GM21381 (cell line): ENCODE measurements at regions not wholly inside any gene's neighbourhood (a gene's known extent, or its start where the extent isn't known, plus 50 kb on each side); places are given as distances from the start of the nearest gene placed in this dataset.
"Not testable (repeated sequence)": the region's sequence is repeated elsewhere in the genome, so short reads cannot be mapped to it uniquely, and the experiment has no call there.

ENCODE experiments used
- ATAC-seq: cut with Tn5 transposase; IDR thresholded peaks from one replicate; pipeline ENCODE4 v1.9.1; 2021; ENCODE audit warnings: mild to moderate bottlenecking, moderate library complexity; ENCODE audit not compliant: unreplicated experiment

DNA sequence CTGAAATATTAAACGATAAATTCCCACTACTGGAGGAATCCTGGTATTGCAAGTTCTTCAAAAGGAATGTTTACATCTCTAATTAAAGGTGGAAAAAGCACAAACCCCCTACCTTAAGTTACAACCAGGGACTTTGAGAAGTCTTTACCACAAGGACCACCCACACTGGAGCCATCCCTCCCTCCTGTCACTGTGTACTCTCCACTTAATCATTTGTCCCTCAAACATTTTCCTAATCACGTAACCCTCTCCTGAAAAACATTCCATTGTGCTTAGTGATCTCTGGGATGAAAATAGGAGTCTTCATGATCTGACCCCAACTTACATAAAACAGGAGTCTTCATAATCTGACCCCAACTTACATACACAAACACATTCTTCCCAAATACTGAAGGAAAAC lies 85.7 kb downstream of the SUCLG1 start:
- ATAC-seq = no peak

DNA sequence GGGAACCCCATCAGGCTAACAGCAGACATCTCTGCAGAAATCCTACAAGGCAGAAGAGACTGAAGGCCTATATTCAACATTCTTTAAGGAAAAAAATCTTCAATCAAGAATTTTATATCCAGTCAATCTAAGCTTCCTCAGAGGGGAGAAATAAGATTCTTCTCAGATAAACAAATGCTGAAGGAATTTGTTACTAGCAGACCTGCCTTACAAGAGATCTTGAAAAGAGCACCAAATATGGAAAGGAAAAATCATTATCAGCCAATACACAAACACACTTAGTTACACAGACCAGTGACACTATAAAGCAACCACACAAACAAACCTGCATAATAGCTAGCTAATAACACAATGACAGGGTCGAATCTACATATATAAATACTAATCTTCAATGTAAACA lies 96.5 kb downstream of the SUCLG1 start:
- no peak for ATAC-seq

- no peak for ATAC-seq
Measured at GRCh38 chr2:84338069-84338468, 121.0 kb downstream of the SUCLG1 start.

- no peak for ATAC-seq
Measured at GRCh38 chr2:84327645-84328249, 131.3 kb downstream of the SUCLG1 start.

DNA sequence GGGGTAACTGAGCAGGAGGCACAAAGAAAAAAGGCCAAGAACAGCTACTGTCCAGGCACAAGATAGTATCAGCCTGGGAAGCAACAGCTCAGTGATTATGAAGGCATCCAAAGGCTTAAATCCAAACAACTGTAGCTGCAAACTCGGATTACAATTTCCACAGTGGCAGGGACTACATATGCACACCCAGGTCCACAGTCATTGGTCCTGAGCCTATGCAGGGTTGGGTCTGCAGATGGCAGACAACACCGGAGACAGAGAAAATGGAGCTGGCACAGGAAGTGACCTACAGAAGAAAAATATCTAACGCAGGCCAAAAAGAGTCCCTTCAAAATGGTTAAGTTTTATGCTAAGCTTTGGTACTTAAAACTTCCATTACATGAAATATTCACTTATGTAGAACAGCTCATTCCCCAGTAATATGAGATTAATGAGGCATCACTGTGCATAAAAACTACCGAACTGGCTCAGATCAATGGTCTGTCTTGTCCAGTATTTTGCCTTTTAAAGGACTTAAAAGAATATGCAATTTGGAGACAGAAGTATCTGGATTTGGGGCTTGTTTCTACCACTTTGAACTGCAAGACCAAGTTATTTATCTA lies 132.1 kb downstream of the SUCLG1 start:
- no peak for ATAC-seq

DNA sequence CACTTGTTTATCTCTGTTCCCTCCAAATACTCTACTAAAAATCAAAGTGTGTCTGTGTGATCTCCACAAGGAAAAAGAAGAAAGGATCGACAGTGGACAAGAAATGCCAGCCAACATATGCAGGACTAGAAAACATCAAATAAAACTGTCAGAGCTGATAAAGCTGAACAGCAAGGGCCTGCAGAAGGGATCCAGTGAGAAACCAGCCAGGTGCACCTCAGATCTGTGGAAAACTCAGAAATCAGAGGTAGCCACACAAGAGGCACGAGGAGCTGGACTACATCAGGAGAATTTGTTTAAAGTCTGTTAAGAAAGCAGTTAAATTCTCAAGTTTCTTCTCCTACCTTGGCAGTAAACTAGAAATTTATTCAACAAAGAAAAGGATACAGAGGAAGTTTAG lies 135.2 kb downstream of the SUCLG1 start:
- ATAC-seq = no peak

- ATAC-seq = no peak
Measured at GRCh38 chr2:84320940-84321339, 138.1 kb downstream of the SUCLG1 start.

GRCh38 chr2:84319581-84319980 lies 139.5 kb downstream of the SUCLG1 start:
- no peak for ATAC-seq

- no peak for ATAC-seq
Measured at GRCh38 chr2:84317135-84317534, 141.9 kb downstream of the SUCLG1 start.

GRCh38 chr2:84314901-84315330 lies 144.2 kb downstream of the SUCLG1 start:
- ATAC-seq = peak; percentile 99

GRCh38 chr2:84314250-84314649 lies 144.8 kb downstream of the SUCLG1 start:
- no peak for ATAC-seq

- ATAC-seq = no peak
Measured at GRCh38 chr2:84309281-84309680, 149.8 kb downstream of the SUCLG1 start.

DNA sequence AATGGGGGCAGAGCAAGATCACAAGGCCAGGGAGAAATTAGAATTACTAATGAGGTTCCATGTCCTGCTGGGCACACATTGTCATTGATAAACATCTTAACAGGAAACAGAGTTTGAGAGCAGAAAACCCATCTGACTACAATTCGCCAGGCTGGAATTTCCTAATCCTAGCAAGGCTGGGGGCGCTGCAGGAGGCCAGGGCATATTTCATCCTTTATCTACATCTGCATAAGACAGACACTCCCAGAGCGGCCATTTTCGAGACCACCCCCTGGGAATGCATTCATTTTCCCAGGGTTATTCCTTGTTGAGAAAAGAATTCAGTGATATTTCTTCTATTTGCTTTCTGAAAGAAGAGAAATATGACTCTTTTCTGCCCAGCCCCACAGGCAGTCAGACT lies 152.7 kb downstream of the SUCLG1 start:
- ATAC-seq = no peak

- ATAC-seq = peak; percentile 94
Measured at GRCh38 chr2:84302513-84303412, 156.3 kb downstream of the SUCLG1 start.

DNA sequence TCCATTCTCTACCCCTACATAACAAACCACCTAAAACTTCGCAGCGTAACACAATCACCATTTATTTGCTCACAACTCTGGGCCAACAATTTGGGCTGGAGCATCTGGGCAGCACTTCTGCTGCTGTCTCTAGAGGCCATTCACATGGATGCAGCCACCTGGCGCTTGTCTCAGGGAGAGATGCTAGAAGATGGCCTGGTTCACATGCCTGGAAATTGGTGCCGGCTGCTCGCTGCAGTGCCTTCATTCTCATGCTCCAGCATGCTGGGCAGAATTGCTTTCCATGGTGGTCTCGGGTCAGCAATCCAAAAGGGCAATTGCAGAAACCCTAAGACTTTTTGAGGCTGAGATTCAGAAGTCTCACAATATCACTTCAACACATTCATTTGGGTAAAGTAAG lies 157.4 kb downstream of the SUCLG1 start:
- no peak for ATAC-seq

DNA sequence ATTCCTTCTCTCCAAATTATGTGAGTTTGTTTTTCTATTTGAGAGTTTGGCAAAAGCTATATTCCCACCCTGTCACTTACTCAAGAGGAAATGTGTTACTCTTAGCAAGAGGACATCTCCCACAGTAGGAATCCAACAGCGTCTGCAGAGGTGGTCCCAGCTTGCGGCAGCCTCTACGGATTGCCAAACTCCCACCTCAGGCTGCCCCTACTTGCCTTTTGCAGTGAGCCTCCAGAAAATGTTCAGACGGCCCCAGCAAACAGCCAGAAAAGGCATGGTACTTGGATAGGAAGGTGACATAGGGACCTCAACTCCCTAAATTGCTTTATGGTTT lies 158.4 kb downstream of the SUCLG1 start:
- no peak for ATAC-seq

- ATAC-seq = not testable (repeated sequence)
Measured at GRCh38 chr2:84300001-84300695, 158.9 kb downstream of the SUCLG1 start.

- ATAC-seq = no peak
Measured at GRCh38 chr2:84299211-84299775, 159.8 kb downstream of the SUCLG1 start.

GRCh38 chr2:84297155-84297554 lies 161.9 kb downstream of the SUCLG1 start:
- no peak for ATAC-seq

DNA sequence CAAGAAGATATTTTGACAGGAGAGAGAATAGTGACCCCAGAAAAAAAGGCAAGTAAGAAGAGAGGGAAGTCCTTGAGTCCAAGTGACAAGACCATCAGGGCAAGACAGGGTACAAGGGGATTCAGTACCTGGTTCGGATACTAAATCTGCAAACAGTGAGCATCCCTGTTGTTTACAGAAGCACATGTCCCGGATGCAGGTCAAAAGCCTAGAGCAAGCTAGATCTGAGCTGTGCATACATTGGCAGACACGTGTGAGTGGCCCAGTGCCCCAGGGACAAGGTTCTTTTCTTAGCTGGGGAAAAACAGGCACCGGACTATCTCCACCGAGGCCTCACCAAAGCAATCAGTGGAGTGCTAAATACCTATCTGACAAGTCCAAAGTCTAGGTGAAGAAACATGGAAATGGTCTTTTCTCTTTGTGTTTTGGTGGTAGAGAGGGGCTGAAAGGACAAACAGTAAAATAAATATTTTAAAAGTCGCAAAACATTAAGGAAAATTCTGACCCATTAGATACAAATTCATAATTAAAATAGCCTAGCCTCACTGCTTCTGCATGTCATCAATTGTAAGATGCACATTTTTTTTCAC lies 165.2 kb downstream of the SUCLG1 start:
- ATAC-seq = no peak

DNA sequence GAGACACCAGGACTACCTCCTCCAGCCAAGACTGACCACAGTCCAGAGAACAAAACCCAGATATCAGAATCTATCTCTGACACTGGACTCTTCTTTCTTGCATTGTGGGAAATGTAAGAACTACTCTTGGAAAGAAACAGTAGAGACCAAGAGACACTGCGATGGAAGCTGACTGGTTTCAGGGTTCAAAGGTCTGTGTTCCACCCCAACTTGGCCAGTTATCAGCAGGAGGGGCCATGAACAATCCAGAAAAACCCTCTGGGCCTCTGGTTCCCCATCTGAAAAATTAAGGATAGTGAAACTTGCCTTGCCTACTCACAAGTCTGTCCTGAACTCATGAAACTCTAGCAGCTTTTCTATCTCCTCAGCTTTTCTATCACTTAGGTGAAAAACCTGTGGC lies 166.5 kb downstream of the SUCLG1 start:
- no peak for ATAC-seq
